Stimulated activated CD4-positive, alpha-beta T cell treated with anti-CD3 and anti-CD28 coated beads, Interleukin-12 subunit alpha, Interleukin-12 subunit beta, amount 100 ng/mL, for 4 hours (primary cell): ENCODE measurements at regions not wholly inside any gene's neighbourhood (a gene's known extent, or its start where the extent isn't known, plus 50 kb on each side); places are given as distances from the start of the nearest gene placed in this dataset.

ENCODE experiments used
- DNase-seq: peaks from one replicate; pipeline ENCODE4 v3.0.0-alpha.2; 2020

DNA sequence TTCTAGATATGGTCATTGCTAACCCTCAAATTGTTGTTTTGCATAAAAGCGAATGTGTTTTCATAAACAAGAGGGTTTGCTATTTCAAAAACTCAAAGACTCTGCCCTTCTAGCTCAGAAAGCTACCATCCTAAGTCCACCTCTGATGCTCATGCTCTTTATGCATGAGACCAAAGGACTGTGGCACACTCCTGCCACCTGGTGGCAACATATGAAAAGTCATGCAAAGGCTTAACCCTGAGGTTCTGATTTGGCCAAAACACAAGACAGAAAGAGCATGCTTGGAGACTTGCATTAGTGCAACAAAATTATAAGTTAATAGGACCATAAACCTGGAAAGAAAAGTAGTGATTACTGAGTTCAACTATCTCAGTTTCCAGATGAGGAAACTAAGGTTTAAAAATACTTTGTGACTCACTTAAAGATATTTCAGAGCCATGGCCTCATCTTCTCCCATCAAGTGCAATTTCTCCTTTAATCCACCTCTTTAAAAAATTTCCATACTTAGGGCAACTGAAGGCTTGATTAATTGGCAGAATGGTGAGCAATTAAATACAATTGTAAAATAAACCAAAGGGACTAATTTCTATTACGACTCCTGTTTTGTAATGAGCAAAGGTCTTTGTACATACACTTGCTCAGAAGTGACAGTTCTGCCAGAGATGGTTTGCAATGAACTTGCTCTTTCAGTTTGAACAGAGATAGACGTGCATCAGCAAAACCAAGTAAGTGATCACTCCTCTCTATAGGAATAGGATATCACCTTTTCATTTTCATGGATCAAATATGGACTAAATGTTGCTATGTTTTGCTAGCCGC is 110.7 kb upstream of the RAD23B start:
- DNase-seq: peak; percentile 42

DNA sequence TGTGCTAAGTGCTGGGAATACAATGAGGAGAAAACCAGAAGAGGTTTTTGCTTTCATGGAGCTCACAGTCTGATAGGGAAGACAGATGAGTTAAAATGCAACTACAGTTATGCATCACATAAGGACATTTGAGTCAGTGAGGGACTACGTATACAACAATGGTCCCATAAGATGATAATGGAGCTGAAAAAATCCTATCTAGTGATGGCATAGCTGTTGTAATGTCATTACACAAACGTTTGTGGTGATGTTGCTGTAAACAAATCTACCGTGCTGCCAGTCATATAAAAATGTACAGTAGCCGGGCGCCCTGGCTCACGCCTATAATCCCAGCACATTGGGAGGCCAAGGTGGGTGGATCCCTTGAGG is 110.1 kb upstream of the RAD23B start:
- no peak for DNase-seq

DNA sequence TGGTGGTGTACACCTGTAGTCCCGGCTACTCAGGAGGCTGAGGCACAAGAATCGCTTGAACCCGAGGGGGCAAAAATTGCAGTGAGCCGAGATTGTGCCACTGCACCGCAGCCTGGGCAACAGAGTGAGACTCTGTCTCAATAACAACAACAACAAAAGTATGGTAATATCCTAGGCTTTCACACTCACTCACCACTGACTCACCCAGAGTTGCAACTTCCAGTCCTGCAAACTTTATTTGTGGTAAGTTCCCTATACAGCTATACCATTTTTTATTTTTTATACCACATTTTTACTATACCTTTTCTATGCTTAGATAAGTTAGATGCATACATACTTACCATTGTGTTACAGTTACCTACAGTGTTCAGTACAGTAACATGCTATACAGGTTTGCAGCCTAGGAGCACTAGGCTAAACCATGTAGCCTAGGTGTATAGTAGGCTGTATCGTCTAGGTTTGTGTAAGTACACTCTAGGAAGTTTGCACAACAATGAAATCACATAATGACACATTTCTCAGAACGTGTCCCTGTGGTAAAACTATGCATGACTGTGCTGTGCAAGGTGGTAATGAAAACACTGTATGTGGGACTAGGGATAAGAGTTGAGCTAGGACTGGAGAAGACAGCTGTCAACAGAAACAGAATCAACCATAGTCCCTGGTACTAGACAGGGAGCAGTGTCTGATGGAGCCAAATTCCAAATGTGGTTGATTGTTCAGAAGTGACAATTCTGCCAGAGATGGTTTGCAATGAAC is 109.5 kb upstream of the RAD23B start:
- no peak for DNase-seq

DNA sequence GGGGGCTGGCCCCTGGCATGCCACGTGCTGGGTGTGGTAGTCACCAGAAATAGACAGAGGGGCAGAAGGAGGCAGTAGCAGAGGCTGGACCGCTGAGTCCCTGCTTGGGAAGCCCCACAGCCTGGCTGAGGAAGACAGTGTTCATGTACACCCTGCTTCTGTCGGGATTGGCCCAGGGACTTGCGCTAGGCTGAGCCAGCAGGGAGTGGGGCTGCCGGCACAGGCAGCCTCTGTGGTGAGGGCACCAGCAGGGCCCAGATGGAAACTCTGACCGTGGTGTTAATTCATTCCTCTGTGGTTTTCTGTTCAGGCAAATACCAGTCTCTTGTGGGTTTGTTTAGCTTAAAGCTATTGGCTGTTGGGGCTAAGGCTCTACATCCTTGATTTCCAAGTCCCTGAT is 108.6 kb upstream of the RAD23B start:
- DNase-seq: no peak

DNA sequence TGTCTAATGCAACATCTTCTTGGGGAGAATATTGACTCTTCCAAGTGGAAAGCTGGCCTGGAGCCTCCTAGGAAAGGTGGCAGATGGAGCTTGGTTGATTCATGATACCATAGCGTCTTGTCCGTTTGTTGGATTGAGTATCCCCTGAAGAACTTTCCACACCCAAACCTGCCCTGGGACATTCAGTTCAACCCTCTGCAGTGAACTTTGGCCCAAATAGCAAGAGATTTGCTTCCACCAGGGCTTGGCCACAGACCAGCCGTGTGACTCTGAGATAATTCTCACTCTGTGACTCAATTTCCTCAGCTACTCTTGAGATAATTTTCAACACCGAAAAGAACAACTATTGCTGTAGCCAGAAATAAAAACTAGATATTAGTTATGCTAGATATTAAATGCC is 108.0 kb upstream of the RAD23B start:
- DNase-seq: no peak

DNA sequence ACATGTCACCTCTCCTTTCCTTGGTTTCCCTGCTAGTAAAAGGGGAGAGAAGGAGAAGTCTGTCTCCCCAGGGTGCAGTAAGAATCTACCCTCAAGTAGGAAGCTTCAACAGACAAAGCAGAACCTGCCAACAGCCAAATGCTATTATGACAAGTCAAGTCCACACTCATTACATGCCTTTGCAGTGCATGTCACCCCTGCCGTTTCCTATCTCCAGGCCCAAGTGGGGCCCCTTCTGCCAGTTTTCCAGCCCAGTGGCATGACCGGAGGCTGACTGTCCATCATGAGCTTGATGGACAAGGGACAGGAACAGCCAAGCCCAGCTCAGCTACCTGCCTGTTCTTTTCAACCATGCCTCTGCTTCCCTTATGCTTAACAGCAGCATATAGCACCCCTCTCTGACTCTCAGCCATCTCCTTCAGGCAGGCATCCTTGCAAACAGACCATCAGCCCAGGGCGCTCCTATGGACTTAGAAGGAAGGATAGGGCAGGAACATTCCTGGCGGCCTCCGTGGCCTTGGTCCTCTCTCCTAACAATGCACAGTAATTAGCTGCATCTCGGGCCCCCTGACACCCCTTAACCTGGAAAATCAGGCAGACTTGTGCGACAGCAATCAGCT is 107.2 kb upstream of the RAD23B start:
- no peak for DNase-seq

DNA sequence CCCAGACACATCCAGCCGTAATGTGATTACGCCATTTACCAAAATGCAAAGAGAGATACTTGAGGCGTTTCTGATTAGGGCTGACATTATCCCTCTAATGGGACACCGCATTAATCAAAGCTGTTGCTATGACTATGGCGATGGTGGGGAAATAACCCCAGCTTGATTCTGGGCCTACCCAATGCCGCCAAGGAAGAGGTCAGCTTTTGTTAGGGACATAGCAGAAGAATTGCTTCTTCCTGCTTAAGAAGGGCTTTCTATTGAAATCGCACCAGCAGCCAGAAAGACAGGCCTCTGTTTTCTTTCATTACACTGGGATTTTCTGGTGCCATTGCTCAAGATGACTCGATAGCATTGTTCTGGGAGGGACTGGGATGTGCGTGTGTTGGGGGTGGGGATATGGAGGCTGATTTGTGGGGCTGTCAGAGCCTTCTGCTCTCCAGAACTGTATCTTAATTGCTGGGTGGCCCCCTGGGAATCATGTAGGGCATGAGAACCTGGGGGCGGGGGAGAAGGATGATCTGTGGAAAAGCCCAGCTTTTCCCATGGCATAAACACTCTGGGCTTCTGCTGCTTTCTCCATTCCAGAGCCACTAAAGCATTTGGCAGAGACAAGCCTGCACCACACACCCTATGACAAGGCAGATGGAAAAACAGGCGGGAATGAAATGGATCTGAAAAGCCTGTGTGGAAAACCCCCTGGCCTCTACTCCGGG is 106.5 kb upstream of the RAD23B start:
- DNase-seq: no peak

DNA sequence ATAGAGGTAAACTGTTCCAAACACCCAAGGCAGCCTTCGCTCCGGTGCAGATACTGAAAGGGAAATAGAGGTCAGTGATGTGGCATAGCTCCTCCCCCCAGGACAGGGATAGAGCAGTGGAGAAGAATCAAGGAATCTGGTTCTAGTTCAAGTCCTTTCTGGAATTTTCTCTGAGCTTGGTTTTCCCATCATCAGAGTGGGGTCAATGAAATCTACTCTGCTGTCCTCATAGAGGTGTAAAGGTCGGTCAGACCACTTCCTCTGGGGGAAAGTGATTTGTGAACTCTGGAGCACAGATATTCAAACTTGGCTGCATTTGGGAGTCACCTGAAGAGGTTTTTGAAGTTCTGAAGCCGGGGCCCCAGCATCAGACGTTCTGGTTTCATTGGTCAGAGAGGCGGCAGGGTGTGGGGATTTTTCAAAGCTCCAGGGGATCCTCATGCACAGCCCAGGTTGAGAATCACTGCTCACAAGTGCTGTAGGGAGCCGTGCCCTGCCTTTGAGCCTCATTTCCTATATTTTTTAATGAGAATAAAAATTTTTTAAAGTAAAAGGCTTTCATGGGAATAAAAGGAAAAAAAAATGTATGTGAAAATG is 105.7 kb upstream of the RAD23B start:
- no peak for DNase-seq

DNA sequence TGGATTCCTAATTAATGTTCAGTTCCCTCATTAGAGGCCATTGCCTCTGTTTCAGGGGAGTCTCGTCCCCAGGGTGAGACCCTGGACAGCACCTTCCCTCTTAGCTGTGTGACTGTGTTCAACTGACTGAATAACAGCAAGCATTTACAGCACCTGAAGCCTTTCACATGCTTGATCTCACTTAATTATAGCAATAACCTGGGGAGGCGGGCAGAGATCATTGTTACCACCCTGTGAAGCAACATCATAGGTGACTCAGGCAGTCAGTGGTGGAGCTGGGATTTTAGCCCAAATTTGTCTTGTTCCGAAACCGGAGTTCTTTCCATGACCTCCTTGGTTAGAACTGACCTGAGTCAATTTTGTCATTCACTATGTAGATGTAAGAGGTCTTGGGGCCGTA is 105.2 kb upstream of the RAD23B start:
- no peak for DNase-seq

DNA sequence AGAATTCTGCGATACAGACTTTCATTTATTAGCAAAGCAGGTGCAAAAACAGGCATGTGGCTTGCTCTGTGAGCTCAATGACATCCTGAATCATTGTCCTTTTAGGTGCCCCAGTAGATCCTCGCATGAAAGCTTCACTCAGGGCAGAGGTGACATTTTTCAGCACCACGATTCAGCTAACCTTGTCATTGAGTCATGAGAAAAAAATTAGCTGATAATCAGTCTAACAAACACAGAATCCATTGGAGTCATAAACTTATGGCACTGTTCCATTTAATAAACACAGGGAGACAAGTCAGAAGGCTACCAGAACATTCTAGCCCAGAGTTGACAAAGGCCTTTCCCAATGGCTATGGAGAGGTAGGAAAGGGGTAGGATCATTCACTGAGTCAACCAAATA is 104.8 kb upstream of the RAD23B start:
- DNase-seq: no peak

DNA sequence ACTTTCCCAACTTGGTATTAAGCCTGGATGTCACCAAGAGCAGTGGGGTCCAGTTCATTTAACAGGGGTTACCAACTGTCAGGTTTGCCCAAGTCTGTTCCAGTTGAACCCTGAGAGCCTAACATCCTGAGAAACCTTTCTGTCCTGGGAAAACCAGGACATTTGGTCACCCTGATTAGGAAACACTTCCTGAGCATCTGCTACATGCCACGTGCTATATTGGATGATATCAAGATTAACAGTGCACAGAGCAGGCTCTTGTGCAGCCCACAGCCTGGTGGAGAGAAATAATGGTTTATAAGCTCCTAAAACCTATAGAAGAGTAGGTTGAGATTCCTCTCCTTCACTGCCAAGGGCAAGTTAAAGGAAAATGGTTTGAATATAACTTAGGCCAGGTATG is 102.9 kb upstream of the RAD23B start:
- no peak for DNase-seq

DNA sequence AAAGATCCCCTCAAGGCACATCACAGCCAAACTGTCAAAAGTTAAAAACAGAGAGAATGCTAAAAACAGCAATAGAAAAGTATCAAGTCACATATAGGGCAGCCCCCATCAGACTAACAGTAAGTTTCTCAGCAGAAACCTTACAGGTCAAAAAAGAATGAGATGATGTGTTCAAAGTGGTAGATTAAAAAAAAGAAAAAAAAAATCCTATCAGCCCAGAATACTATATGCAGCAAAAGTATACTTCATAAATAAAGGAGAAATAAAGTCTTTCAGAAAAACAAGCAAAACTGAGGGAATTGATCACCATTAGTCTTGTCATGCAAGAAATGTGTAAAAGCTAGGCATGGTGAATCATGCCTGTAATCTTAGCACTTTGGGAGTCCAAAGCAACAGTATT is 99.9 kb upstream of the RAD23B start:
- DNase-seq: no peak

DNA sequence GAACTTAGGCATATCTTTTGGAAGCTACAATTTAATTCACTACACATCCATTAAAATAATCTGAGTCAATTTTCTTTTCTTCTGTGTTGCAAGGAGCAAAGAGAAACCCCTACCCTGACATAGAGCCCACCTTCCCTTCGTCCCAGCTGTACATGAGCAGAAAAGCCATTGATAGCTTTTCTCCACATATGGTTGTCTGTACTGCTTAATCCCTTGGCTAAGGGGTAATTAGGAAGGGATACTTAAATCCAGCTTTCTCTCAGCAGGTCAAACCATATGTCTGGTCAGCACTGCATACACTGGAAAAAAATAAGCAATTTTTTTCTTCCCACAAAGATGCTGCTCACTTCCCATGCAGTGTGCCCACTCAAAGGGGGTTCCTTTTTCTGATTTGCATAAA is 94.7 kb upstream of the RAD23B start:
- no peak for DNase-seq

DNA sequence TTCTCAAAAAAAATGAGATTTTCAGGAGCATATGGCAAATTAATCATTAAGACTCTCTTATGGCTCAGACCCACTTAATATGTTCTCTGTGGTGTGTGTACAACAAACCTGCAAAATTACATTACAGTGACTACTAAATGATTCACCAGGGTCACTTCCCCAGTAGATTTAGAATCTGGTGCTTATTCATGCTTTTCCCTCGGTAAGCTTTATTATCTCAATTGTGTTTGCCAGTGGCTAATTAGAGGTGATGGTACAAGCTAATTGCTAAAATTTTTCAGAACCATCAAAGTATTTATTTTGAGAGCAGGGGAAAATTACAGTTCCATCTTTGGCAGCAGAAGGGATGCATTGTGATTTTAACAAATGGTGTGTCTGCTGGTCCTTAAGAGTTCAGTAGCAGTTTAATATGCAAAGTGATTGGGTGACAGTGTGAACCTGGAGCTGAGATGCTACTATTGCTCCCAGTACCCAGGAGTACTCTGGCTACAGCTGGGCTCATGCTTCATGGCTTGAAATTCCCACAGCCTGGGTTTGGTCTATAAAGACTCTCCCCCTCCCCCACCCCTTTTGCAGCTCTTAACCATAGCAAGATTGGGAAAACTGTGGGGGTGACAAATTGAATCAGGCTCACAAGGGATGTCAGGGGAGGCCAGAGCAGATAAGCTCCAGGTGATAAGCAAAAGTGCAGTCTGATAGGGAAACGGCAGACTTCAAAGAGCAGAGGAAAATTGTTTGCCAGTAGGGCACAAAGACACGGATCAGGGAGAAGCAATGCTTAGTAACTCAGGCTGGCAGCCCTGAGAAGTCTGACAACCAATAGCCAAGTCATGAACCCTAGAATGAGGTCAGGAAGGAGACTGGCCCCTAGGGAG is 92.8 kb upstream of the RAD23B start:
- DNase-seq: no peak

DNA sequence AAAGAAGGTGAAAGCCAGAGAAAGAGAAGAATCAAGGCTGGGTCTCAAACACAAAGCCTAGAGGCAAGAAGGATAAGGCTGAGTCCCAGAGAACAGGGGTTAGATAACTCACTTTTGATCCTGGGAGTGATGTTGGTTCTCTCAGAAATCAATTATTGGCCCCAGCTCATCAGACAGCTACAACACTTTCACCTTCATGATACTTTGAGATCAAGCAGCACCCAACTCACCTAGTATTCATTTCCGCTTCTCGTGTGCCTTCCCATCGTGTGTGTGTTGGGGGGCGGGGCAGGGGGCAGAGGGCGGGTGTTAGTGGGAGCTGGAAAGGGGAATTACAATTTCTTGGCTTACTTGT is 92.2 kb upstream of the RAD23B start:
- no peak for DNase-seq

DNA sequence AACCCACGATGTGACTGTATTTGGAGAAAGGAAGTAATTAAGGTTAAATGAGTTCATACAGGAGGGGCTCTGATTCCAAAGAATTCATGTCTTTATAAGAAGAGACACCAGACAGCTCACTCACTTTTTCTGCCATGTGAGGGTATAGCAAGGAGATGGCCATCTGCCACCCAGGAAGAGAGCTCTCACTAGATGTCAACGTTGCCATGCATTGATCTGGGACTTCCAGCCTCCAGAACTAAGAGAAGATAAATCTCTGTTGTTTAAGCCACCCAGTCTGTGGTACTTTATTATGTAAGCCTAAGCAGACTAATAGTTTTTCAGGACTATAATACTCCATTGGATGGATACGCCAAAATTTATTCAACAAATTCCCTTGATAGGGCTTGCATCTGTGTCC is 89.8 kb upstream of the RAD23B start:
- no peak for DNase-seq

DNA sequence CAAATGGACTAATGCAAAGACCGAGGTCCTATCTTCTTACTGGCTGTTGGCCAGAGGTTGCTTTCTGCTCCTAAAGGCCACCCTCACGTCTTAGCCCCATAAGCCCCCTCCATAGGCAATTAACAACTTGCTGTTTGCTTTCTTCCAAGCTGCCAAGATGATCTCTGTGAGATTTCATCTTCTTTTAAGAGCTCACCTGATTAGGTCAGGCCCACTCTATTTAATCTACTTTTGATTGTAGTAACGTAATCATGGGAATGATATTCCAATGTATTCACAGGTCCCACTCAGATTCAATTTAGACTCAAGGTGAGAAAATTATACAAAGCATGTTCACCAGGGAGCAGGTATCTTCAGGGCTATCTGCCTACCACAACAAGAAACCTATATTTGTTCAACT is 84.4 kb upstream of the RAD23B start:
- DNase-seq: no peak

DNA sequence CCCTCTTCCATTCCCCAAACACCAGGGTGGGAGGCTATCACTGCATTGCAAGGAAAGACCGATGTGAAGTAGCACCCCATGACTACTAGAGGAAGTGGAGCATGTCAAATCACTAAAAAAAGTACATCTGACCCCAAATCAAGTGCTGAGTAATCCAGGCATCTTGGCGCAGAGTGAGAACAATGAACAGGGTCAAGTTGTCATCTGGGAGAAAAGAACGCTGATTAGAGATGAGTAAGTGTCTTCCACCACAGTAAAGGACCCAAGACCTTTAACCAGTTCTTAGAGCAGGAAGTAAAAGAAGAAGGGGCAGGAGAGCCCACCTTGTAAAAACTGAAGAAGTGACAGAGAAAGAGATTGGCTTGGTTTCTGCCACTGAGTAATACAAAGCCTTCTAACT is 75.0 kb upstream of the RAD23B start:
- no peak for DNase-seq

DNA sequence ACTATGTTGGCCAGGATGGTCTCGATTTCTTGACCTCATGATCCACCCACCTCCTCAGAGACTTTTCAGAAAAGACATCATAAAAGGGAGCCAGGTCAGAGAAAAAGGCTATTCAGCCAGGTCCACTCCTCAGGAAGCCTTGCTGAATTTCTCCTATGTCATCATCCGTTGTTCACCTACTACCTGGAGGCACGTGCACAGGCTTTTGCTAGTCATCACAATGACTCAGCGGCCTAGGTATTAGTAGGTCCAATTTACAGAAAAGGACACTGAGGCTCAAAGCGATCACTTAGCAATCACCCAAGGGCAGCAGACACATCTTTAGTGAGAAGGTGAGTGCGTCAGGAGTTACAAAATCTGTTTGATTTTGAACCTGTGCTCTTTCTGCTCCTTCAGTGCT is 72.3 kb upstream of the RAD23B start:
- no peak for DNase-seq

DNA sequence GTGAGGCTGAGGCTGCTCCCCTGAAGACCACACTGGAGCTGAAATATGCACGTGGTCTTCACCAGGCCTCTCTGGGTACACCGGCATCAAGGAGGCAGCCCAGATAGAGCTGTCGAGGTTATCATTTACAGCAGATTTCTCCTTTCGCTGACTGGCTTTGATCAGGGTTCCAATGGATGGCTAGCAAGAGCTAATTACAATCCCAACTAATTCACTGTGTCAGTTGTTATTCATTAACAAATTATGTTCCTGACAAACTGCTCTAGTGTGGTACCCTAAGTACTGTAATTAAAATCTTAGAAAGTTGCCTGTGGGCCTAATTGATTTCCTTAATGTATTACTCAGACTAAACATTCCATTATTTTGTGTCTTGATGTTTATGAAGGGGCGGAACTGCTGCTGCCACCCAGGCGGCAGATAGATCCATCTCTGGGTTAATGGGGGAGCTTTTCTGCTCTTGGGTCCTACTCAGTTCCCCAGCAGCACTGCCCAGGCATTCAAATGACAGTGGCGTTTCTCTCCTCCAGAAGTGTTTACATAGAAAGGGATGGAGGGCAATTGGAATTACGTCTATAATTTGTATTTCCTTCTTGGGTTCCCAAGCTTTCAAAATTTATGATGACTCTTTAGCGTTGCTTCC is 71.7 kb upstream of the RAD23B start:
- no peak for DNase-seq

DNA sequence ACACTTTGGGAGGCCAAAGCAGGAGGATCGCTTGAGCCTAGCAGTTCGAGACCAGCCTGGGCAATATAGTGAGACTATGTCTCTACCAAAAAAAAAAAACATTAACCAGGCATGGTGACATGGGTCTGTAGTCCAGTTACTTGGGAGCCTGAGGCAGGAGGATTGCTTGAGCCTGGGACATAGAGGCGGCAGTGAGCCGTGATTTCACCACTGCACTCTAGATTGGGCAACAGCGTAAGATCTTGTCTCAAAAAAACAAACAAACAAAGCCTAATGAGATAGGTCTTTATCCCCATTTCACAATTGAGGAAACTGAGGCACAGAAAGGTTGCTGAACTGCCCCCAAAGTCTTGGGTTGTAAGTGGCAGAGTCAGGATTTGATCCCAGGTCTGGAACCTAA is 70.5 kb upstream of the RAD23B start:
- DNase-seq: no peak

DNA sequence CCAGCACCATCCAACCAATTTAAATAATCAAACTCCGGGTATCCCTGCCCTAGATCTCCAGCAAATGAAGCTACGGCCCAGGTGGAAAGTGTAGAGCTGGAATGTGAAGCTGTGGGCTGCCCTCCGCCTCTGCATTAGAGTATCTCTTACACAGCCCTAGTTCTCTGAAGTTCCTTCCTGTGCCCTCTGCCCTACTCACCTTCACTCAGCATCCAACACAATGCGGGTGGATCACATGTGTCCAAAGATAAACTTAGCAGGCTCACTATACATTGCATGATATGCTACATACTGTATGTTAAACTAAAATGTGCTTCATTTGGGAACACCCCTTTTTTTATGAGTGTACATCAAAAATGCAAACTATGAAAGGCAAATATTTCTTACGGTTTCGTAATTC is 70.0 kb upstream of the RAD23B start:
- DNase-seq: no peak
